GM18499 (cell line): ENCODE measurements at regions not wholly inside any gene's neighbourhood (a gene's known extent, or its start where the extent isn't known, plus 50 kb on each side); places are given as distances from the start of the nearest gene placed in this dataset.

Source experiments
- ATAC-seq: cut with Tn5 transposase; IDR thresholded peaks from one replicate; pipeline ENCODE4 v1.9.1; 2021; ENCODE audit warnings: moderate number of reproducible peaks; ENCODE audit not compliant: insufficient read depth, unreplicated experiment

DNA sequence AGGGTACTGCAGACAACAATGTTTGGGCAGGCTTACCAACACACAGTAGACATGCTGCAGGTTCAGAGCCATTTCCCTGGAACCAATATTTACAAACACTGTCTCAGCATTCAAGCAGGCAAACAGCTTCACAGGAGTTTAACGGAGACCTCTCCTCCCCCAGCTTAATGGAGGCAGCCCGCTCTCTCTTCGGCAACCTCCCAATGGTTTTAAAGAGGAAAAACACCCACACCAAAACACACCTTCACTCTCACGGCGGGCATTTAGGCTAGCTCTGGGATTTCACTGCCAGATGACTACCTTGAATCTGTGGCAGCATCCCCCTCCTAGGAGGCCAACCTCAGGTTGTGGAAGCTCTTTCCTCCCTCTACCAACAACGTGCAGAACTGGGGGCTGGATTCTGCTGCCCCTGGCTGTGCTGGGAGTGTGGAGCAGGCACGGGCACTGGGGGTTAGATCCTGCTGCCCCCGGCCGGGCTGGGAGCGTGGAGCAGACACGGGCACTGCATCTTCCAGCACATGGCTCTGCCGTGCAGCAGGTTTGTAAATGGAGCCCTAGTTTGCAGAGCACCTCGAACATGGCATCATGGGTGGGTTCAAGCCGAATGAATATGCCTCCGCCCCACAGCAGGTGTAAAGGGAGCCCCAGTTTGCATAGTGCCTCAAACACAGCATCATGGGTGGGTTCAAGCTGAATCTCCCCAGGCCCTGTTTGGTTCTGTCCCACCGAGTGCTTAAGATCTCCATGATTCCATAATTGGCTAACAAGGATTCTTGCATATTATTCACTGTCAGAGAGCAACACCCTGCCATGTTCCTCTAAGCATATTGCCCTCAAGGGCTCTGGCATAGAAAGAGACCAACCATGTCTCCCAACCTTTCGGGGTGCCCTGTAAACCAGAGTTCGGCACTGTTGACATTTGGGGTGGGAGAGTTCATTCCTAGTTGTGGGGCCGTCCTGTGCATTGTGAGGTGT is 86.4 kb downstream of the RBFOX3 start:
- no peak for ATAC-seq

DNA sequence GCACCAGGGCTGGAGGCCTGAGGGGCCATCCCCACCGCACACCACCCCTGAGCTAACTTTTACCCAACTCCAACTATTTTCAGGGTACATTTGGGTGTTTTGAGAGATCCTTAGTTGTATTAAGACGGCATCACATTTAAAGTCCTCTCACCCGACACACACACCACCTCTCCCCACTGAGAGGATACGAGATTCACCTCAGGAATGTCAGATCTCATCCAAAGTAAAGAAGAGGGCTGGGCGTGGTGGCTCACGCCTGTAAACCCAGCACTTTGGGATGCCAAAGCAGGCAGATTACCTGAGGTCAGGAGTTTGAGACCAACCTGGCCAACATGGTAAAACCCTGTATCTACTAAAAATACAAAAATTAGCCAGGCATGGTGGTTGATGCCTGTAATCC is 88.4 kb downstream of the RBFOX3 start:
- ATAC-seq = no peak

DNA sequence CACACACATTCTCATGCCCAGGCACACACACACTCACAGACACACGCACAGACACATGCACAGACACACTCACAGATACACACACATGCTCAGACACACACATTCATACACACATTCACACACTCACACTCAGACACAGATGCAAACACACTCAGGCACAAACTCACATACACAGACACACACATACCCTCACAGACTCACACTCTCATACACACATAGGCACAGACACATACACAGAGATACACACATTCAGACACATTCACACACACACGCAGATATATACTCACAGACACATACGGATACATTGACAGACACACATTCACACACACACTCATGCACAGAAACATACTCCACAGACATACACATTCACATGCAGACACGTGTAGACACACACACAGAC is 89.6 kb downstream of the RBFOX3 start:
- no peak for ATAC-seq

DNA sequence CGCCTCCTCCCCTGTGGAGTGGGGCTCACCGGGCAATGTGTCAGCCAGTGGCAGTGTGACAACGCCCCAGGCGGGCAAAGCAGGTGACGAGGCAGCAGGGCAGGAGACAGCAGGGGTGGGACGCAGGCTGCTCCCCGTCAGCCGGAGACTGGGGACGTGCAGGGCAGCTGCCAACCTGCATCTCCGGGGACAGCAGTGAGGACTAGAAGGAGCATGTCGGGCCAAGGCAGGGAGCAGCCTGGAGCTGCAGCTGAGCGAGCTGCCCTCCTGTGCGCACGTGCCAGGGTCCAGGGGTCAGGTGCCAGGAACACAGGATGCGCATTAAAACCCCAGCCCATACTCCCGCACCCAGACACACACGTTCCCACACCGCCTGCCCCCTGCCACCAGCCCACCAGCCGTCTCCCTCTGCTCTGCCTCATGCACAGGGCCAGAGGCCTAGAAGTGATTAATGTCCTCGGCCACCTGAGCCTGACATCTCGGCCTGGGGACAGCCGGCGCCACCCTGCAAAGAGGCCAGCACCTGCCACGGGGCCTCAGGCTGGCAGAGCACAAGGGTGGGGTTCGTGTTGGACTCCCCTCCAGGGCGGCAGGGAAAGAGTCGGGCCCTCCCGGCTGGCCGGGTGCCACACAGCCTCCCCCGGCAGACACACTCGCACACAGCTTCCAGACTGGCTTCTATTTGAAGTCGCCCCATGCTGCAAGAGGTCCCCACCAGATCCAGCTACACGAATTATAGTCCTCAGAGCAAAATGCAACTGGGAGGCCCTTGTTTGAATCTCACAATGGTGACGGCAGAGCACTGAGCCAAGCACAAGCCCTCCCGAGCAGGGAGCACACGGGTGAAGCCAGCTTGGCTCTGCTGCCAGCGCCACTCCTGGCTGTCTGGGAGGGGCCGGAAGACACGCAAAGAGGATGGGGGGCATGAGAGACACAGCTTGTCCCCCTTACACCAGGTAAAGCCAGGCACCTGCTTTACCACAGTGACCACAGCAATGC is 90.4 kb downstream of the RBFOX3 start:
- no peak for ATAC-seq

DNA sequence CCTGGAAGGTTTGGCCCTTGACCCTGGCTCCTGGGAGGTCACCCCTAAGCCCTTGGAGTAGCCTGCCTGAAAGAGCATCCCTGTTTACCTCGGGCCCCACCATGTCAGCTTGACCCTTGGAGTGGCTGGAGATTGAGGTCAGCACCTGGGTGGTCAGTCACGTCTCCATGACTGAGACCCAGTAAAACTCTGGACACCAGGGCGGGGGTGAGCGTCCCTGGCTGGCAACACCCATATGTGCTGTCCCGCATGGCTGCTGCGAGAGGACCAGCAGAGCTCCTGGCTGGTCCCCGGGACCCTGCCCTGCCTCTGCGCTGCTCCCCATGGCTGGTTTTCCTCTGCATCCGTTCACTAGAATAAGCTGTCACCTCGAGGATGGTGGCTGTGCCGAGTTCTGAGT is 91.2 kb downstream of the RBFOX3 start:
- no peak for ATAC-seq

DNA sequence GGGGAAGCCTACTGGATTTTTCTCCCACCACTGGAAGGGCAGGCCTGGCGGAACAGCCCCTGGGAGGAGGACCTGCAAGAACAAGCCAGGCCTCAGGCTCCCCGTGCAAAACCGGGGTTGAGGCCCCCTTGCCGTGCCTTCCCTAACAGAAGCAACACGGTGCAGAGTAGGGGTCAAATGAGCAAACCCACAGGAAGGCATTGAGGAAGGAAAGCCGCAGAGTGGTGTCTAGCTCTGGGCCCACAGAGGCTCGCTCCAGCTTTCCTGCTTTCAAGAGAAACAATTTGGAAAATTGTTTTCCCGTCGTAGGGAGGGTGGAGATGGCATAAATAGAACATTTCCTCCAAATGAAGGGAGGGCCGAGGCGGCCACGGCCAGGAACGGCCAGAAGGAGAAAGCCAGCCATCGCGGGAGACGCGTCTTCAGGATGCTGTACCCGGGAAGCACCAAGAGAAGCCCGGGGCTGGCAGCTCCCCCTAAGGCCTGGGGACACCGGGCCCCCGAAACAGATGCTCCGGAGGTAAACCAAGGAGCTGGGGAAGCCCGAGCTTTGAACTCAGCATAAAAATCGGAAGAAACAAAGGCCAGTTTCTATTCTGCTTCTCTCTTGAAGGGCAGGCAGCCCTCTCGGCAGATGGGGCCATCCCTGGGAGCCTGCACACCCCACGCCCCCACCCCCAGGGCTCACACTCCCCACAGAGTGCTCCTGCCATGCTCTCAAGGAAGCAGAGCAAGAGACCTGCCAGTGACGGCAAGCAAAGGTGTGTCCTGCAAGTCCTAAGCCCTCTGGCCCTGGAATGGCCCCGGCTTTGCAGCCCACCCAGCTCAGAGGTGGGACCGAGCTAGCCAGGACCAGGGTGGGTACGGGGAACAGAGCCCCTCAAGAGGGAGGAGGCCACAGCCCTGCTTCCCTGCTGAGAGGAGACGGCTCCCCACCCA is 92.0 kb downstream of the RBFOX3 start:
- ATAC-seq = no peak

DNA sequence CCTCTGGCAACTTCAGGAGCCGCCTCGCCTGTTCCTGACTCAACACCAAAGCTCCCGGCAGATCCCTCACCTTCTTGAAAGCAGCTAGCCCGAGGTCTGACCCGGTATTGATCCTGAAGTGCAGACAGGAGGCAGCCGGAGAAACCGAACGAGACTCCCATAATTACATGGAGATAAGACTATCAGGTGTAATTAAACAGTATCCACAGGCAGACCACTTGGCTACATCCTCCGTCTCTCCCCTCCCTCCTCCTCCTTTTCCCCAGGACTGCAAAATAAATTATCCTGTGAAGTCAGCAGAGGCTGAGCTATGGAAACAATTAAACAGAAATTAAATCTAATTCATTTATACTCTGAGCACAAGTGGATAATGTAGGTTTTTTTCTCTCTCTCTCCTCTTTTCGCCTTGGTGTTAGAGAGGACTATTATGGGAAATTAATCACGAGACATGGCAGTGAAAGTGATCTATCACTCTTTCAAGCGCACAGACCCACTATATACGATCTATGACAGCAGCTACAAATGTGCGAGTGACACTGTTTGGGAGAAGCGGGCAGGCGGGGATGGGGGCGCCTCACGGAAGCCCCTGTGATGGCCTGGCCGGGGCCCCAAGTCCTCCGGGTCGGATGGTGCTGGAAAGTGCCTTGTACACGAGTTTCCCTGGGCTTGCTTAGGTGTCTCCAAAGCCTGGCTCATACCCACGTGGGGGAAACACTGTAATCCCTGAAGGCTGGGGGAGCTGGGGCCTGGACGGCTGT is 92.8 kb downstream of the RBFOX3 start:
- ATAC-seq = no peak

DNA sequence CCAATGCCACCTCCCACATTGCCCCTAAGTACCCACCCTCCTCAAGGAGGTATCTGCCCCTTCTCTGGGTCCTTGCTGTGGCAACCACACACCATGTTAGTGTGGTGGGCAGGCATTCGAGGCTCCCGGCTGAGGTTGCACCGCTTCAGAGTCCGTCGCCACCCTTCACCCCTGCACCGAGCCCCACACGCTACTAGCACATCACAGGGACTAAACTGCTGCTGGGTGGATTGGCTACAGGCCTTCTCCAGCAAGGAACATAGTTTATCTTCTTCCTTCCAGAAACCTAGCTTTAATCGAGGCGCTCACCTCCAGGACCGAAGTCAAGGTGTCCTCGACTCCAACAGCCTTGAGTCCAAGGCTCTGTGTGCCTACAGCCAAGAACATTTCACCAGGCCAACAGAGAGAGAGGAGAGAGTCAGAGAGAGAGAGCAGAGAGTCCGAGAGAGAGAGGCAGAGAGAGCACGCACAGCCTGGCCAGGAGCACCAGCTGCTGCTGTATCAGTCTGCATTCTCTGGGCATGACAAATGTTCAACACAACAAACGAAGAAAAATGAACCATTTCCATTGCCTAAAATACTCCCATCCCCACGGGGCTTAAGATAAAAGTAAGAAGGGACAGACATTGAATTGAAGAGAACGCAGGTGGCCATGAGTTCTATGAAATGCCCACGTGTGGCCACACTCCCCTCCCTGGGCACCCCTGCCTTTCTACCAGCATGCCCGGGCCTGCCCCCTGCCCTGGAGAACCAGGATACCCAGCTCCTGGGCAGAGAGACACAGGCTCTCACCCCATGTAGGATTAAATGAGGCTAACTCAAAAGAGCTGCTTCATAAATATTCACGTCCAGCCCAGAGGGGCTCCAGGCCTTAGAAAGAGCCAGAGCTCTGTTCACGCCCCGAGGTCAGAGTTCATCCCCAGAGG is 94.9 kb downstream of the RBFOX3 start:
- ATAC-seq = no peak

DNA sequence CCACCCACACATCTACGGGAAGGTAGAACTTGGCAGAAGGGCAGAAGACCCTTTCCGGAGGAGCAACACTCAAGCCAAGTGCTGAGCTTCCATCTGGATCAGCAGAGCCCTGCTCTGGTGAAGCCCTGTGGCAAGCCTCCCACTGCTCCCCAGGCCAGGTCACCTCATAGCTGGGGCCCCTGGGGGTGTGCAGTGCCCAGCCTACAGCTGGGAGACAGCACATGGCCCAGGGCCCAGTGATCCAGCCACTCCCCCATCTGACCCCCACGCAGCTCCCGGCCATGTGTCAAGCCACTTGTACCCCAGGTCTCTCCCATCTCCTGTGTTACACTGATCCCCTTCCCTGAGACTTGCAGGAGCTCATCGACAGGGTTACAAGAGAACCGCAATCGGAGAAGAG is 95.7 kb downstream of the RBFOX3 start:
- ATAC-seq = no peak

DNA sequence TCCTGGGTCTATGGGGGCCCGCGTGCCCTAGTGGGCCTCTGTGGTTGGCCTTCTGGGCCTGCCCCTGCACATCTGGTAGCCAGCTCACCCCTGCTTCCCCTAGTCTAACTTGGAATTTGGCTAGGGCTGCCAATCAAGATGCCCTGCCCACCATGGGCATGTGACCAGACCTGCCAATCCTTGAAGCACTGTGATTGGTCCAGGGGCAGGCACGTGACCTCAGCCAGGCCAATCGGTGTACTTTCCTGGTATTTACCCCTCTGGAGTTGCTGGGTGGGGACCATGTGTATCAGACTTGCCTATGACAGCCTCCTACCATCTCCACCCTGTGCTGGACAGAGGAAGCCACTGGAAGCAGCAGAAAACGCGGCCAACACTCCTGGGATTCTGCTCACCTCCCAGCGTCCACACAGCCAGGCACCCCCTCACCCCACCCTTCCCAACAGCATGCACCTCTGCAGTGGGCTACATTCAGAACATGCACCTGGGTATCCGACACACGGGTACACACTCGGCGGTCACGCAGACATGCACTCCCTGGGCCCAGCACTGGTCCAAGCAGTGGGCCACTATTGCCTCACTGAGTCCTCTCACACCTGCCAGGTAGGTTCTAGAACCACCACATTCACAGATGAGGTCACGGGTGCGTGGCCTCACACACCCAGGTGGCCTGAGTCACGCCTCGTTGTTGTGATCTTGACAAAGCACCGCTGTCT is 96.9 kb downstream of the RBFOX3 start:
- ATAC-seq = no peak

DNA sequence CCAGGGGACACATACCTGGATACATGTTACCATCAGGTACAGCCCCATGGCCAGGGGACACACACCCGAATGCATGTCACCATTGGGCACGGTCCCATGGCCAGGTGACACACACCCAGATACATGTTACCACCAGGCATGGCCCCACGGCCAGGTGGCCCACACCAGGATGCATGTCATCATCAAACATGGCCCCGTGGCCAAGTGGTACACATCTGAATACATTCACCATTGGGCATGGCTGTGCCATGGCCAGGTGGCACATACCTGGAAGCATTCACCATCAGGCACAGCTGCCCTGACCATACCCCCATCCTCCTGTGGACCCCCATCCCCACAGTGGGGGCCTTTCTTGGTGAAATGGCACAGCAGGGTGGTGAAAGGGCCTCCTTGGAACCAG is 97.6 kb downstream of the RBFOX3 start:
- no peak for ATAC-seq

DNA sequence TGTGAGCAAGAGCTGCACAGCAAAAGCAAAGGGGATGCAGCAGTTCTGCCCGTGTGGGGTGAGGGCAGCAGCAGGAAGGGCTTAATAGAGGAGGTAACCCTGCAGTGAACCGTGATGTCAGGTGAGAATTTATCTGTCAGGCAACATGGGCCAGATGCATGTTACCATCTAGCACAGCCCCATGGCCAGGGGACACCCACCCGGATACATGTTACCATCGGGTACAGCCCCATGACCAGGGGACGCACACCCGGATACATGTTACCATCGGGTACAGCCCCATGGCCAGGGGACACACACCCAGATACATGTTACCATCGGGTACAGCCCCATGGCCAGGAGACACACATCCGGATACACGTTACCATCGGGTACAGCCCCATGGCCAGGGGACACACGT is 99.4 kb downstream of the RBFOX3 start:
- no peak for ATAC-seq

DNA sequence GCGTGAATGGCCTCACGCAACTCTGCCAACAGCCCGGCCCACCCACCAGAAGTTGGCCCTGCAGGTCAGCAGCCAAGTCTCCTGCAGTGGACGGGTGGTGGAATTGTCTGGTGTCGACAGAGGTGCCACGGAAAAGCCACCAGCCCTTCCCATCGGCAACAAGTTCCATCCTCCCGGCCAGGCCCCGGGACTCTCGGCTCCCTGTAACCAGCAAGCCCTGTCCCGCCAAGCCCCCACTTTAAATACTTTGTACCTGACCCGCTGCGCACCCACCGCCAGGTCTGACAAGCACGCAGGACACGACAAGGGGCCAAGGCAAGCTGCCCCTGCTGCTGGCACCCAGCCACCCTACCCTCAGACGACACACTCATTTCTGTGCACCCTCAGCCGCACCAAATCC is 100.8 kb downstream of the RBFOX3 start:
- no peak for ATAC-seq

DNA sequence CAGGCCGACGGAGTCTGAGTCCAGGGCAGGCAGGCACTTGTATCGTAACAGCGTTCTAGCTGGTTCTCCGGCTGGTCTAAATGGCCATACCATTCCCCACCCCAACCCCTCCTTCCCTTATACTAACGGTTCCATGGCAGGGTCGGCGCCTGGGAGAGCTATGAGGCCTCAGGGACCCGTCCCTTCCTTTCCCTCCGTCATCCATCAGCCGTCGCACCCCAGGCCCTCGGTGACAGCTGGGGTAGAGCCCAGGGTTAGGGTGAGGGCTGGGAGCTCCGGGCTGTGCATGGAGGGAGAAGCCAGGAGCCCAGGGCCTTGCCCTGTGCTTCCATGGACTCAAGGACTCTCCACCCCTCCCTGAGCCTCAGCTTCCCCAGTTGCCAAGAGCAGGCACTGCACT is 101.4 kb downstream of the RBFOX3 start:
- no peak for ATAC-seq

DNA sequence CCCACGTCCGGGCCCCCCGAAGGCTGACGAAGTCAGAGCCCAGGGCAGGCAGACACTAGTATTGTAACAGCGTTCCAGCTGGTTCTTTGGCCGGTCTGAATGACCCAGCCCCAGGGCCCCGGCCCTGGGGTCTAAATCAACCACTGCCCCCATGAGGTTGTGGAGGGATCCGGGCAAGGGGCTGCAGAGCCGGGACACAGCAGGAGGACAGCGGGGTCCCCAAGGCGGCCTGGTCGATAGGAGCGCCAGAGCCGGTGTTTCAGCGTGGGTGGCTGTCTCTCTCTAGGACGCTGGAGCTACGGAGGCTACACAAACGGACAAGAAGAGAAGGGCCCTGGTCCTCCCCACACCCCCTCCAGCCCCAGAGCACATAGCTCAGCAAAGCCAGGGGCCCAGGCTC is 101.8 kb downstream of the RBFOX3 start:
- ATAC-seq = no peak

DNA sequence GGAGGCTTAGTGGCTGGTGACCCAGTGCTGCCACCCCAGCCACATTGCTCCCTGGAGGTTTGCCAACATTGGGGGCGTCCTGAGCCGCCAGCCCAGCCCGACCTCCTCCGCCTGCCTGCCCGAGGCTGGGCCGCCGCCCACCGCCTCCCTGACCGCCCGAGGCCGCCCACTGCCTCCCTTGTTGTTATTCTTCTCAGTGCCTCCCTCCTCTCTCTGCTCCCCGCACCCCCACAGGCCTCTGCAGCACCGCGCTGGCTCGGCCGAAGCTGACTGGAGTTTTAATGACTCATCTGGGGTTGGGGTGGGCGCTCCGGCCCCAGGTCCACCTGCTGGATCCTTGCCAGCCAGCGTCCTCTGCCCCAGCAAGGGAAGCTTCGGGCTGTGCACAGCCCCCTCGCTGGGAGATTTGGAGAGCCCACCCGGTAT is 102.5 kb downstream of the RBFOX3 start:
- ATAC-seq = no peak

DNA sequence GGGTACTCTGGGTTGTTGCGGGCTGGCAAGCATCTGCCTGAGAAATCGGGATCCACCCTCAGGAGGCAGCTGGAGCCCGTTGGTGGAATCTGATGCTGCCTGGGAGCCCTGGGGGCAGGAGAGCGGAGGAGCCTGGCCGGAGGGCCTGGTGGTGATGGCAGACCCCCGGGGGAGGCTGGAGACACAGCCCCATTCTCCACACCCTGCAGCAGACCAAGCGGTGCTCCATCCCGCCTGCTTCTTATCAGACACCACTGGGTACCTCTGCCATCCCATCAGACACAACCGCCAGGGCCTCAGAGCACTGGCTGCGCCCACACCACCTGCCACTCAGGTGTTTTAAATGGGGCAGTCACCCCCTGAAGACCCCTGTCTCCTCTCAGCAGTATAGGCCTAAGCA is 103.9 kb downstream of the RBFOX3 start:
- no peak for ATAC-seq
